ENCODE measurements at regions not wholly inside any gene's neighbourhood (a gene's known extent, or its start where the extent isn't known, plus 50 kb on each side); places are given as distances from the start of the nearest gene placed in this dataset.

DNA sequence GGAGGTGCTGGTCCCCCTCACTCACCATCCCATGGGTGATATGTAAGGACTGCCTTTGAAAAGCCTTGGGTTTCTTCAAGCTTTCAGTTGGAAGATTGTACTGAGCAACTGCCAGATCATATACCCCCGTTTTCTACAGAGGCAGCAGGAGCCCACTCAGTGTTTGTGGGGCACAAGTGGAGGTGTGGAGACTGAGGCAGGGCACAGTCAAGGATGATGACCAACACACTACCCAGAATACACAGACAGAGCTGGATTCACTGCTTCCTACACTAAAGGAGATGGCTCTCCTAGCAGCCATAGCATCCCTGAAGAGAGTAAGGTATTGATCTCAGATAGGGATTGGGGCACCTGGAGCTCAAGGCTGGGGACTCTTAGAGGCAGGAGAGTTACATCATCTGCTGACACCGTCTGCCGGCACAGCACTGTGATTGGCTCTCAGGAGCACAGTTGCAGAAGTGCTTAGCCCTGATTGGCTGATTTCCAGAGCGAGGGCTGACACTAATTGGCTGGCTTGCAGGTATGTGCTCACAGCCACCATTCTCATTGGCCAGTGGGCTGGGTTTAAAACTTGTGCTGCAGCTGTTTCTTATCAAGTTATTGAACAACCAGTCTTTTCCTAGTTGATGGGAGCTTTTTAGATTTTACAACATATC, 77.9 kb upstream of the PFKP start:
- H3K36me3 ChIP-seq (ENCODE audit: low read depth): no peaks in the 10 kb centered on the region
- no peak overlapping the region for H3K27ac ChIP-seq (ENCODE audit: poor library complexity, severe bottlenecking)
- H3K4me1 ChIP-seq (ENCODE audit: insufficient read depth, poor library complexity, severe bottlenecking): peaks cover 11% of the 10 kb centered on the region
- no peaks in the 10 kb centered on the region for H3K27me3 ChIP-seq (ENCODE audit: insufficient read depth, poor library complexity, severe bottlenecking)
- TF ChIP-seq CTCF (IDR thresholded peaks at IDR 0.05; ENCODE audit: poor library complexity, severe bottlenecking): no peak
- no peak overlapping the region for H3K4me3 ChIP-seq (ENCODE audit: severe bottlenecking)
- H3K9me3 ChIP-seq (ENCODE audit: severe bottlenecking): no peaks in the 10 kb centered on the region
- ATAC-seq (ENCODE audit: low read depth) (no peak), DNase-seq (ENCODE audit: low spot score) (no peak)

DNA sequence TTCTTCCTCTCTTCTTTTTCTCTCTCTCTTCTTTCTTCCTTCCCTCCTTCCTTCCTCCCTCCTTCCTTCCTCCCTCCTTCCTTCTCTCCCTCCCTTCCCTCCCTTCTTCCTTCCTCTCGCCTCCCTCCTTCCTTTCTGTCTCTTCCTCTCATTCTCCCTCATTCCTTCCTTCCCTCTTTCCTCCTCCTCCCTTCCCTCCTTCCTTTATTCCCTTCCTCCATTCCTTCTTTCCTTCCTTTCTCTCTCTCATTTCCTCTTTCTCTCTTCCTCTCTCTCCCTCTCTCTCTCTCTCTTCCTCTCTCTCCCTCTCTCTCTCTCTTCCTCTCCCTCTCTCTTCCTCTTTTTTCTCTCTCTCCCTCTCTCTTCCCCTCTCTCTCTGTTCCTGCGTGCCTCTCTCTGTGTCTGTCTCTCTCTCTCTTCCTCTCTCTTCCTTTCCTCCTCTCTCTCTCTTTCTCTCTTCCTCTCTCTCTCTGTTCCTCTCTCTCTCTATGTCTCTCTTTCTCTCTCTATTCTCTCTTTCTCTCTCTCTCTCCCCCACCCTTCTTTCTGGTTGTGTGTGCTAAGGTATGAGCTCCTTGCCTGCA, 80.1 kb upstream of the PFKP start:
- ATAC-seq (ENCODE audit: low read depth): no peak
- H3K4me3 ChIP-seq (ENCODE audit: severe bottlenecking): no peak overlapping the region
- H3K27me3 ChIP-seq (ENCODE audit: insufficient read depth, poor library complexity, severe bottlenecking): no peaks in the 10 kb centered on the region
- H3K4me1 ChIP-seq (ENCODE audit: insufficient read depth, poor library complexity, severe bottlenecking): peaks cover 11% of the 10 kb centered on the region
- no peaks in the 10 kb centered on the region for H3K36me3 ChIP-seq (ENCODE audit: low read depth)
- DNase-seq (ENCODE audit: low spot score): no peak
- no peaks in the 10 kb centered on the region for H3K9me3 ChIP-seq (ENCODE audit: severe bottlenecking)
- no peak for TF ChIP-seq CTCF (IDR thresholded peaks at IDR 0.05; ENCODE audit: poor library complexity, severe bottlenecking)
- no peak overlapping the region for H3K27ac ChIP-seq (ENCODE audit: poor library complexity, severe bottlenecking)

DNA sequence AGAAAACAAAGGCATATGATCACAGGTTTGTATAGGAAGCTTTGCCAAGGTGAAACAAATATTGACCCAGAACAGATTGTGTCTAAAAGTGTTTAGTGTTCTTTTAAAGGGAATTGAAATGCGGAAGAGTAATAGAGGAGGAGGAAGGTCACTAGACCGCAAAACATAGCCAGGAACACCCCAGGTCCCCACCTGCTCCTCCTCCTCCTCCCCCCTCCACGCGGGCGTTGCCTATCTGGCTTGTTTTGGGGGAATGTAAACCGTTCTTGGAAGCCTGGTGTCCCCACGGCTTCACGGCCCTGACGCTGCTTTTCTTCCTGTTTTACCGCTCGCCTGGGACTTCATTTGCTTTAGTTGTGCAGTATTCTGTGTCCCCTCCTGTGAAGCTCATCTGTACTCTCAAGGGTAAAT, 81.0 kb upstream of the PFKP start:
- no peak for TF ChIP-seq CTCF (IDR thresholded peaks at IDR 0.05; ENCODE audit: poor library complexity, severe bottlenecking)
- Histone ChIP-seq H3K4me1 (ENCODE audit: insufficient read depth, poor library complexity, severe bottlenecking) (peaks cover 11% of the 10 kb centered on the region), H3K36me3 (ENCODE audit: low read depth) (no peaks in the 10 kb centered on the region), H3K9me3 (ENCODE audit: severe bottlenecking) (no peaks in the 10 kb centered on the region), H3K27ac (ENCODE audit: poor library complexity, severe bottlenecking) (peak overlapping the region; percentile 47), H3K4me3 (ENCODE audit: severe bottlenecking) (no peak overlapping the region), H3K27me3 (ENCODE audit: insufficient read depth, poor library complexity, severe bottlenecking) (no peaks in the 10 kb centered on the region)
- DNase-seq (ENCODE audit: low spot score) (no peak), ATAC-seq (ENCODE audit: low read depth) (no peak)

GRCh38 chr10:2985729-2986232, 81.6 kb upstream of the PFKP start:
- TF ChIP-seq CTCF (IDR thresholded peaks at IDR 0.05; ENCODE audit: poor library complexity, severe bottlenecking): peak; percentile 29
- no peak for DNase-seq (ENCODE audit: low spot score)
- Histone ChIP-seq H3K36me3 (ENCODE audit: low read depth) (no peaks in the 10 kb centered on the region), H3K27ac (ENCODE audit: poor library complexity, severe bottlenecking) (peak overlapping the region; percentile 47), H3K9me3 (ENCODE audit: severe bottlenecking) (no peaks in the 10 kb centered on the region), H3K27me3 (ENCODE audit: insufficient read depth, poor library complexity, severe bottlenecking) (no peaks in the 10 kb centered on the region), H3K4me3 (ENCODE audit: severe bottlenecking) (no peak overlapping the region), H3K4me1 (ENCODE audit: insufficient read depth, poor library complexity, severe bottlenecking) (peaks cover 11% of the 10 kb centered on the region)
- peak; percentile 97 for ATAC-seq (ENCODE audit: low read depth)

GRCh38 chr10:2984682-2985081, 82.7 kb upstream of the PFKP start:
- no peaks in the 10 kb centered on the region for H3K9me3 ChIP-seq (ENCODE audit: severe bottlenecking)
- peaks cover 11% of the 10 kb centered on the region for H3K4me1 ChIP-seq (ENCODE audit: insufficient read depth, poor library complexity, severe bottlenecking)
- DNase-seq (ENCODE audit: low spot score) (no peak), ATAC-seq (ENCODE audit: low read depth) (no peak)
- H3K27ac ChIP-seq (ENCODE audit: poor library complexity, severe bottlenecking): no peak overlapping the region
- no peak for TF ChIP-seq CTCF (IDR thresholded peaks at IDR 0.05; ENCODE audit: poor library complexity, severe bottlenecking)
- no peak overlapping the region for H3K4me3 ChIP-seq (ENCODE audit: severe bottlenecking)
- H3K27me3 ChIP-seq (ENCODE audit: insufficient read depth, poor library complexity, severe bottlenecking): no peaks in the 10 kb centered on the region
- no peaks in the 10 kb centered on the region for H3K36me3 ChIP-seq (ENCODE audit: low read depth)

Data from RWPE2 (cell line).